ENCODE measurements at regions not wholly inside any gene's neighbourhood (a gene's known extent, or its start where the extent isn't known, plus 50 kb on each side); places are given as distances from the start of the nearest gene placed in this dataset.

DNA sequence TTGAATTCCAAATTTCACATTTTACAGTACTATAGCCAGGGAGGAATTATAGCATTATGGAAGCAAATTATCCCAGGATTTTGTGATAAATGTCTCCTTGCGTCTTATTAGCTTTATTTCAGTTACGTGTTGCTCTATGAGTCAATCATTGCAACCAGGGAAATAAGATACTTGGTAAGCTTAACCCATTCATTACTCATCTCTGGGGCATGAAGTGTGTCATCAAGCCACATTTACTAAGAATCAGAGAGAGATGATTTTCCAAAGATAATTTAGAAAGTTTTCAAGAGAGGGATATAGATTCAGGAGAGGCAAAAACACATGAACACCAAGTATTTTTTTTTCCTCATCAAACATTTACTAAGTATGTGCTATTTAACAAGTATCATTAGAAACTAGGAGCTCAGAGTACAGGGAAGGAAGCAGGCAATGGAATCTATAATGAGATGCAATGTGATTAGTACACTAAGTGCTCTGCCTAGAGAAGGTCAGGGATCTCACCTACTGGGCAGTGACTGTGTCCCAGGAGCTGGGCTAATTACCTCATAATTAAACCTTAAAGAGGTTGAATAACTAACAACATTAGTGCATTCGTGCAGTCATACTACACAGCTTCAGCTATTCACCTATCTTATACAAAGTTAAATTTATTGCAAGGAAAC, 217.8 kb upstream of the NXPH2 start:
- Histone ChIP-seq H3K4me1 (no peaks in the 10 kb centered on the region), H3K9me3 (no peaks in the 10 kb centered on the region), H3K27ac (no peak overlapping the region), H3K36me3 (ENCODE audit: low read depth, missing control alignments) (no peaks in the 10 kb centered on the region), H3K4me3 (no peak overlapping the region), H3K27me3 (no peaks in the 10 kb centered on the region)
- no peak for TF ChIP-seq POLR2A (IDR thresholded peaks at IDR 0.05)
- TF ChIP-seq, protein P1, sequence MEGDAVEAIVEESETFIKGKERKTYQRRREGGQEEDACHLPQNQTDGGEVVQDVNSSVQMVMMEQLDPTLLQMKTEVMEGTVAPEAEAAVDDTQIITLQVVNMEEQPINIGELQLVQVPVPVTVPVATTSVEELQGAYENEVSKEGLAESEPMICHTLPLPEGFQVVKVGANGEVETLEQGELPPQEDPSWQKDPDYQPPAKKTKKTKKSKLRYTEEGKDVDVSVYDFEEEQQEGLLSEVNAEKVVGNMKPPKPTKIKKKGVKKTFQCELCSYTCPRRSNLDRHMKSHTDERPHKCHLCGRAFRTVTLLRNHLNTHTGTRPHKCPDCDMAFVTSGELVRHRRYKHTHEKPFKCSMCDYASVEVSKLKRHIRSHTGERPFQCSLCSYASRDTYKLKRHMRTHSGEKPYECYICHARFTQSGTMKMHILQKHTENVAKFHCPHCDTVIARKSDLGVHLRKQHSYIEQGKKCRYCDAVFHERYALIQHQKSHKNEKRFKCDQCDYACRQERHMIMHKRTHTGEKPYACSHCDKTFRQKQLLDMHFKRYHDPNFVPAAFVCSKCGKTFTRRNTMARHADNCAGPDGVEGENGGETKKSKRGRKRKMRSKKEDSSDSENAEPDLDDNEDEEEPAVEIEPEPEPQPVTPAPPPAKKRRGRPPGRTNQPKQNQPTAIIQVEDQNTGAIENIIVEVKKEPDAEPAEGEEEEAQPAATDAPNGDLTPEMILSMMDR (IDR thresholded peaks at IDR 0.05), result no peak
- 81 to 83% methylated on average over 3 of the region's 3 CpGs for WGBS, 2 donors
- intact Hi-C loops (cut with DNase I; ENCODE audit: low total_unique reads), result no loop called here
- DNase-seq, result no peak

DNA sequence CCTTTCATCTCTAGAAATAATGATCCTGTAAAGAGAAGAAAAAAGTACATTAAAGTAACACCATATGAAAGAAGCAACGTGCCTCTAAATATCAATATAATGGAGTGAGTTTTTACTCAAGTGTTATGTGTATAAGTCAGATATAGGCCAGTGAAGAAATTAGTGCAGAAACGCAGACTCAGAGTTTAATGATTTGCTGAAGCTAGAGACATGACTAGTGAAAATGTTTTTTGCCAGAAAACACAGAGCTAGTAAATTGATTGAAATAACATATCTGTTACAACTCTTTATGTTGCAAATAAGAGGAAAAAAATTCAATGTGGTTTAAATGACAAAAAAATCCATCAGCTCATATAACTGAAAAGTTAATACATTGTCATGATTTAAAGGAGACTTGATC, 217.2 kb upstream of the NXPH2 start:
- TF ChIP-seq POLR2A (IDR thresholded peaks at IDR 0.05), result no peak
- TF ChIP-seq, protein P1 (IDR thresholded peaks at IDR 0.05), result no peak
- 84 to 90% methylated on average over 2 of the region's 2 CpGs for WGBS, 2 donors
- no peaks in the 10 kb centered on the region for H3K4me1 ChIP-seq
- H3K4me3 ChIP-seq, result no peak overlapping the region
- no peaks in the 10 kb centered on the region for H3K36me3 ChIP-seq (ENCODE audit: low read depth, missing control alignments)
- intact Hi-C loops (cut with DNase I; ENCODE audit: low total_unique reads), result no loop called here
- no peaks in the 10 kb centered on the region for H3K27me3 ChIP-seq
- H3K9me3 ChIP-seq, result no peaks in the 10 kb centered on the region
- DNase-seq, result no peak
- no peak overlapping the region for H3K27ac ChIP-seq

DNA sequence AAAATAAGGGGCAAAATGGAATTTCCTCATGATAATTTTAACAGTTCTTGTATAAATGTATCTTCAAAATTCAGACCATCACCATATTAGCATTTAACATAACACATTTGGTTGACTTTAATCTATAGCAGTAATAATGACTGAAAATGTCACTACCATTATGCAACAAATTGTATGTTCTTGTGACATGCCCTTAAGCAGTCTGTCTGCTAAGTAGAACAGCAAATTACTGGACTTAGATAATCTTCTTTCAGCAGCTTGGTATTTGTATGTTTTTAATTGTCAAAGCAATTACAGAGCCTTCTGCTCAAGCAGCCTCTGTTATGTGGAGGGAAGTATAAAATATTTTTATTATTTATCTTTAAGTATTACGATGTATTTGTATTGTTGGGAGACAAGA, 214.3 kb upstream of the NXPH2 start:
- no peak overlapping the region for H3K27ac ChIP-seq
- DNase-seq, result no peak
- no peaks in the 10 kb centered on the region for H3K4me1 ChIP-seq
- TF ChIP-seq, protein P1 (IDR thresholded peaks at IDR 0.05), result no peak
- no peaks in the 10 kb centered on the region for H3K9me3 ChIP-seq
- no peaks in the 10 kb centered on the region for H3K36me3 ChIP-seq (ENCODE audit: low read depth, missing control alignments)
- intact Hi-C loops (cut with DNase I; ENCODE audit: low total_unique reads), result no loop called here
- no peaks in the 10 kb centered on the region for H3K27me3 ChIP-seq
- 64 to 76% methylated on average over 1 of the region's 1 CpG for WGBS, 2 donors
- no peak overlapping the region for H3K4me3 ChIP-seq

DNA sequence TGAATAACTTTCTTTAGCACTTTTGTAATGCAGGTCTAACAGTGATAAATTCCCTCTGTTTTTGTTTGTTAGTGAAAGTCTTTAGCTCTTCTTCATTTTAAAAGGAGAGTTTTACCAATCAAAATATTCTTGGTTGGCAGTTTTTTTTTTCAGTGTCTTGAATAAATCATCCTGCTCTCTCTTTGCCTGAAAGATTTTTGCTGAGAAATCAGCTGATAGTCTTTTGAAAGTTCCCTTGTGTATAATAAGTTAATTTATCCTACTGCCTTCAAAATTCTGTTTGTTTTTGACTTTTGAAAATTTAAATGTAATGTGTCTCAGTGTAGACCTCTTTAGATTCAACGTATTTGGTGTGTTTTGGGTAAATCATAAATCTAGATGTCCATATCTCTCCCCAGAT, 205.7 kb upstream of the NXPH2 start:
- no peak overlapping the region for H3K4me3 ChIP-seq
- H3K4me1 ChIP-seq, result no peaks in the 10 kb centered on the region
- H3K9me3 ChIP-seq, result no peaks in the 10 kb centered on the region
- intact Hi-C loops (cut with DNase I; ENCODE audit: low total_unique reads), result no loop called here
- no peaks in the 10 kb centered on the region for H3K27me3 ChIP-seq
- no peak for DNase-seq
- 68 to 82% methylated on average over 1 of the region's 1 CpG for WGBS, 2 donors
- no peak overlapping the region for H3K27ac ChIP-seq
- H3K36me3 ChIP-seq (ENCODE audit: low read depth, missing control alignments), result no peaks in the 10 kb centered on the region
- TF ChIP-seq, protein P1 (IDR thresholded peaks at IDR 0.05), result no peak
- TF ChIP-seq POLR2A (IDR thresholded peaks at IDR 0.05), result no peak

DNA sequence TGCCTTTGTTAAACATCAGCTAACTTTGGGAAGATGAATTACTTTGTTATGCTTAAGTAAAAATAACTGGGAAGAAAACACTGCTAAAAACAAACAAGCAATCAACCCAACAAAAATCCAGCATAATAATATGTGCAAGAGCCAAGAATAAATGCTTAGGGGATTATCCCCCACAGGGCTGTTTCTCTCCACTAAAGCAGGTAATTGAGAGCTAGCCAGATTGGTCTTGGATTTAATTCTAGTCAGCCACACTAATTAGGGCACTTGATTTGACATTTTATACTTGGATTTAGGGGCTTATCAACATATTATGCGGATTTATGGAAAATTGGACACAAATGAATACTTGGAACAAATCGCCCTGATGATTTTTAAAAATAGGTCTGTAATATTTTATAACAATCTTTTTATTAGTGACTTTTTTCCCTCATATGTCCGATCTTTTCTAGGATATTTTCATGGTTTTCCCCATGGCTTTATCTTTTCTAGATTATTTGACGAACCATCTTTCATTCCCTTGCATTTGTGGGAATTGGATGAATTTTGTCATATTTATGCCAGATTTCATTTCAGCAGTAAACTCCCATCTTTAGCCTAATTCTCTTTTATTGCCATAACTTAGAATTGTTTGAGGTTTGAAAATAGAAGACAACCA, 199.1 kb upstream of the NXPH2 start:
- Histone ChIP-seq H3K4me1 (no peaks in the 10 kb centered on the region), H3K27ac (no peak overlapping the region), H3K36me3 (ENCODE audit: low read depth, missing control alignments) (no peaks in the 10 kb centered on the region), H3K27me3 (no peaks in the 10 kb centered on the region), H3K4me3 (no peak overlapping the region), H3K9me3 (no peaks in the 10 kb centered on the region)
- 45 to 49% methylated on average over 4 of the region's 4 CpGs for WGBS, 2 donors
- TF ChIP-seq, protein P1 (IDR thresholded peaks at IDR 0.05), result no peak
- TF ChIP-seq POLR2A (IDR thresholded peaks at IDR 0.05), result no peak
- intact Hi-C loops (cut with DNase I; ENCODE audit: low total_unique reads), result no loop called here
- no peak for DNase-seq

Data from testis (tissue), 2 donors.